ENCODE measurements at regions not wholly inside any gene's neighbourhood (a gene's known extent, or its start where the extent isn't known, plus 50 kb on each side); places are given as distances from the start of the nearest gene placed in this dataset.

- TF ChIP-seq ZNF318 (CRISPR knock-in tag; IDR thresholded peaks at IDR 0.05), result no peak
- no peak for TF ChIP-seq ZSCAN25 (CRISPR knock-in tag; IDR thresholded peaks at IDR 0.05)
Observed at GRCh38 chr5:144788046-144788445, 617.4 kb downstream of the KCTD16 start (continued).

GRCh38 chr5:144779368-144779767 is 608.7 kb downstream of the KCTD16 start:
- no TSS peak for BruUV-seq (replicated peaks)
- no peak overlapping the region for H3K4me3 ChIP-seq (replicated peaks in 1 of 3; ENCODE audit: insufficient read depth in 1 of 3, low read depth in 2 of 3, low read length in 3 of 3)
- H3K9me3 ChIP-seq (ENCODE audit: low read length), result no peaks in the 10 kb centered on the region
- no peak overlapping the region for H2AFZ ChIP-seq (ENCODE audit: low read length)
- intact Hi-C loops (cut with micrococcal nuclease; ENCODE audit: unreplicated experiment) (no loop called here), in situ Hi-C loops (cut with HindIII; ENCODE audit: extremely low pct_ligation_motif_present, low pct_unique_long_range_greater_than_20kb) (no loop called here)
- no peak overlapping the region for H3K4me2 ChIP-seq (ENCODE audit: low read depth, low read length)
- H3K27me3 ChIP-seq (ENCODE audit: control insufficient read depth in 1 of 2, insufficient read depth in 2 of 2, low read length in 2 of 2), result no peaks in the 10 kb centered on the region
- H3K9ac ChIP-seq (ENCODE audit: insufficient read depth, low read depth, low read length), result no peak overlapping the region
- H3K36me3 ChIP-seq (replicated peaks in 1 of 2; ENCODE audit: control insufficient read depth in 1 of 2, insufficient read depth in 2 of 2, low read length in 2 of 2), result no peaks in the 10 kb centered on the region
- H3K4me1 ChIP-seq (ENCODE audit: insufficient read depth, low read length), result no peaks in the 10 kb centered on the region
- FAIRE-seq (no peak), DNase-seq (ENCODE audit: low spot score) (no peak), ATAC-seq (no peak)
- ChIA-PET POLR2A (no interaction called here), CTCF (ENCODE audit: low intra/inter-chr PET ratio, low total read pairs) (no interaction called here)
- no peak overlapping the region for H3K27ac ChIP-seq (ENCODE audit: extremely low read length, insufficient read depth, low read length)
- H4K20me1 ChIP-seq (ENCODE audit: insufficient read depth, low read length), result no peaks in the 10 kb centered on the region
- 44% methylated on average over 3 of the region's 3 CpGs for WGBS (ENCODE audit: low lambda C conversion rate)
- no peaks in the 10 kb centered on the region for H3K79me2 ChIP-seq (ENCODE audit: insufficient read depth, low read length)
- no peak for TF ChIP-seq ATF1 (CRISPR knock-in tag; IDR thresholded peaks at IDR 0.05)
- TF ChIP-seq EHMT2 (IDR thresholded peaks at IDR 0.05; ENCODE audit: borderline replicate concordance, low read depth, low read length), result no peak
- TF ChIP-seq PTBP1 (IDR thresholded peaks at IDR 0.05; ENCODE audit: low read depth, low read length, poor library complexity, severe bottlenecking), result no peak
- TF ChIP-seq PBX2 (CRISPR knock-in tag; IDR thresholded peaks at IDR 0.05), result no peak
- no peak for TF ChIP-seq TMF1 (CRISPR knock-in tag; IDR thresholded peaks at IDR 0.05; ENCODE audit: low read depth)
- no peak for TF ChIP-seq SUZ12 (IDR thresholded peaks at IDR 0.05; ENCODE audit: low read depth, low read length)
- TF ChIP-seq AFF4 (CRISPR knock-in tag; IDR thresholded peaks at IDR 0.05), result no peak
- no peak for TF ChIP-seq ZNF274 (CRISPR knock-in tag; IDR thresholded peaks at IDR 0.05)
- no peak for TF ChIP-seq GTF3A (CRISPR knock-in tag; conservative IDR thresholded peaks at IDR 0.05)
- TF ChIP-seq FOXM1 (CRISPR knock-in tag; IDR thresholded peaks at IDR 0.05), result no peak

All from HepG2 (cell line).